Frontal cortex (tissue), 3 donors: ENCODE measurements at regions not wholly inside any gene's neighbourhood (a gene's known extent, or its start where the extent isn't known, plus 50 kb on each side); places are given as distances from the start of the nearest gene placed in this dataset.
"Not testable (repeated sequence)": the region's sequence is repeated elsewhere in the genome, so short reads cannot be mapped to it uniquely, and the experiment has no call there.

Source experiments
- DNase-seq, 2 donors: peaks; one replicate each; pipeline ENCODE4 v3.0.0; 2012; ENCODE audit warnings: low spot score in 2 of 2
- FAIRE-seq: peaks from 2 replicates; lab custom pipeline; 2012; peaks lifted over from hg19 to GRCh38; lab: Jason Lieb, UNC
- donor health status: control.
- donor health status: control.
- donor health status: control.

- DNase-seq (no peak), FAIRE-seq (no peak)
Observed at GRCh38 chr5:89823046-89823445, 586.5 kb downstream of the CETN3 start.

GRCh38 chr5:89817841-89818240 lies 591.7 kb downstream of the CETN3 start:
- no peak for DNase-seq
- FAIRE-seq = no peak

- DNase-seq (no peak), FAIRE-seq (no peak)
Observed at GRCh38 chr5:89816038-89816437, 593.5 kb downstream of the CETN3 start.

GRCh38 chr5:89800735-89801134 lies 608.8 kb downstream of the CETN3 start:
- DNase-seq, FAIRE-seq: not testable (repeated sequence)

GRCh38 chr5:89794504-89794903 lies 615.1 kb downstream of the CETN3 start:
- DNase-seq, FAIRE-seq: not testable (repeated sequence)

GRCh38 chr5:89779734-89780133 lies 629.8 kb downstream of the CETN3 start:
- DNase-seq, FAIRE-seq: not testable (repeated sequence)

- FAIRE-seq = no peak
Observed at GRCh38 chr5:89777758-89778157, 631.8 kb downstream of the CETN3 start.

GRCh38 chr5:89769975-89770374 lies 639.6 kb downstream of the CETN3 start:
- no peak for DNase-seq
- no peak for FAIRE-seq

More at GRCh38 chr5:89777758-89778157, 631.8 kb downstream of the CETN3 start:
- DNase-seq = no peak

GRCh38 chr5:89759802-89760201 lies 649.8 kb downstream of the CETN3 start:
- FAIRE-seq (no peak), DNase-seq (no peak)

- FAIRE-seq = no peak
- no peak for DNase-seq
Observed at GRCh38 chr5:89758146-89758545, 651.4 kb downstream of the CETN3 start.

GRCh38 chr5:89756955-89757354 lies 652.6 kb downstream of the CETN3 start:
- FAIRE-seq = no peak
- no peak for DNase-seq

- DNase-seq (no peak), FAIRE-seq (no peak)
Observed at GRCh38 chr5:89755024-89755423, 654.5 kb downstream of the CETN3 start.

- FAIRE-seq = no peak
- DNase-seq = no peak
Observed at GRCh38 chr5:89735082-89735481, 674.5 kb downstream of the CETN3 start.

GRCh38 chr5:89733772-89734171 lies 675.8 kb downstream of the CETN3 start:
- FAIRE-seq (no peak), DNase-seq (no peak)

GRCh38 chr5:89729623-89730301 lies 679.8 kb downstream of the CETN3 start:
- FAIRE-seq (no peak), DNase-seq (no peak)

- DNase-seq (no peak), FAIRE-seq (no peak)
Observed at GRCh38 chr5:89728750-89729149, 680.8 kb downstream of the CETN3 start.

GRCh38 chr5:89728134-89728533 lies 681.4 kb downstream of the CETN3 start:
- no peak for DNase-seq
- no peak for FAIRE-seq

GRCh38 chr5:89724379-89725095 lies 685.0 kb downstream of the CETN3 start:
- DNase-seq = no peak
- FAIRE-seq = no peak

- FAIRE-seq = no peak
- no peak for DNase-seq
Observed at GRCh38 chr5:89723907-89724306, 685.6 kb downstream of the CETN3 start.

- FAIRE-seq (no peak), DNase-seq (no peak)
Observed at GRCh38 chr5:89722538-89722937, 687.0 kb downstream of the CETN3 start.

- DNase-seq (no peak), FAIRE-seq (no peak)
Observed at GRCh38 chr5:89721931-89722330, 687.6 kb downstream of the CETN3 start.

GRCh38 chr5:89721353-89721752 lies 688.2 kb downstream of the CETN3 start:
- FAIRE-seq = no peak
- no peak for DNase-seq
